HEK293 (cell line): ENCODE measurements at regions not wholly inside any gene's neighbourhood (a gene's known extent, or its start where the extent isn't known, plus 50 kb on each side); places are given as distances from the start of the nearest gene placed in this dataset.

Experiments
- CTCF ChIA-PET: fragments of 350-600 bp; formaldehyde crosslinking; extraction: SDS; loops from one replicate; lab custom pipeline; 2021; ENCODE audit warnings: antibody characterized with exemption; lab: Yijun Ruan, JAX
- POLR2A ChIA-PET: fragments of 300-600 bp; formaldehyde crosslinking; extraction: SDS; loops from one replicate; lab custom pipeline; 2020; ENCODE audit warnings: antibody characterized with exemption, inconsistent platforms; lab: Yijun Ruan, JAX
- H3K27ac ChIP-seq: fragments of 200-500 bp; sonication (Bioruptor generic); 2 replicates; pipeline ENCODE4 v1.5.1; 2014; ENCODE audit warnings: low read depth, low read length, control low read depth, inconsistent platforms; ENCODE audit errors: extremely low read depth
- H3K36me3 ChIP-seq, 2 experiments: fragments of 200-500 bp in 1 of 2; sonication (Bioruptor generic) in 1 of 2; 1 replicate in 1 of 2; 2 replicates in 1 of 2; pipeline ENCODE4 v1.5.1; 2014 to 2017; ENCODE audit warnings: inconsistent platforms in 2 of 2, low read length in 2 of 2; ENCODE audit not compliant: control insufficient read depth in 2 of 2, insufficient read depth in 1 of 2
- H3K4me1 ChIP-seq: fragments of 200-500 bp; sonication (Bioruptor generic); 2 replicates; pipeline ENCODE4 v1.5.1; 2014; ENCODE audit warnings: mild to moderate bottlenecking, low read length, inconsistent platforms; ENCODE audit not compliant: control insufficient read depth, insufficient read depth
- H3K4me3 ChIP-seq: 2 replicates; pipeline ENCODE4 v1.5.1; 2011; ENCODE audit warnings: low read depth, mild to moderate bottlenecking, control low read depth, low read length, moderate library complexity
- H3K9me3 ChIP-seq: fragments of 200-500 bp; sonication (Bioruptor generic); 2 replicates; pipeline ENCODE4 v1.5.1; 2014; ENCODE audit warnings: low read depth, low read length, inconsistent platforms; ENCODE audit not compliant: control insufficient read depth, insufficient read depth
- BCL11B ChIP-seq: fragments of 450-650 bp; formaldehyde crosslinking; IDR thresholded peaks from 2 replicates; pipeline ENCODE4 v1.5.1; 2016; ENCODE audit warnings: low read depth, missing biosample characterization, missing genetic modification characterization
- ELK4 ChIP-seq: IDR thresholded peaks from 2 replicates; pipeline ENCODE4 v1.6.1; 2011; ENCODE audit warnings: mild to moderate bottlenecking, low read depth, low read length, borderline replicate concordance
- HOXA7 ChIP-seq: sonication (generic); formaldehyde crosslinking; IDR thresholded peaks from 2 replicates; pipeline ENCODE4 v1.8.1; 2022; ENCODE audit warnings: missing genetic modification reagents, borderline replicate concordance
- IKZF3 ChIP-seq: fragments of 450-650 bp; IDR thresholded peaks from 2 replicates; pipeline ENCODE4 v1.5.0; 2018; ENCODE audit warnings: missing biosample characterization, mild to moderate bottlenecking, missing genetic modification characterization, moderate library complexity
- SCRT1 ChIP-seq: fragments of 450-650 bp; formaldehyde crosslinking; IDR thresholded peaks from 2 replicates; pipeline ENCODE4 v1.5.1; 2016; ENCODE audit warnings: missing biosample characterization, missing genetic modification characterization, borderline replicate concordance
- ZBTB10 ChIP-seq: fragments of 450-650 bp; formaldehyde crosslinking; IDR thresholded peaks from 2 replicates; pipeline ENCODE4 v1.5.1; 2016; ENCODE audit warnings: missing biosample characterization, missing genetic modification characterization
- ZBTB17 ChIP-seq: fragments of 450-650 bp; formaldehyde crosslinking; IDR thresholded peaks from 2 replicates; pipeline ENCODE4 v1.5.1; 2016; ENCODE audit warnings: missing biosample characterization, missing genetic modification characterization
- ZBTB20 ChIP-seq: fragments of 450-650 bp; formaldehyde crosslinking; IDR thresholded peaks from 2 replicates; pipeline ENCODE4 v1.5.1; 2016; ENCODE audit warnings: missing biosample characterization, missing genetic modification characterization
- ZBTB7A ChIP-seq: fragments of 450-650 bp; formaldehyde crosslinking; IDR thresholded peaks from 2 replicates; pipeline ENCODE4 v1.5.1; 2016; ENCODE audit warnings: low read depth, missing biosample characterization, missing genetic modification characterization
- ZNF121 ChIP-seq: fragments of 450-650 bp; formaldehyde crosslinking; IDR thresholded peaks from 2 replicates; pipeline ENCODE4 v1.5.1; 2016; ENCODE audit warnings: missing biosample characterization, missing genetic modification characterization
- ZNF18 ChIP-seq: fragments of 450-650 bp; formaldehyde crosslinking; IDR thresholded peaks from 2 replicates; pipeline ENCODE4 v1.5.1; 2016; ENCODE audit warnings: missing biosample characterization, missing genetic modification characterization
- ZNF211 ChIP-seq: fragments of 450-650 bp; formaldehyde crosslinking; IDR thresholded peaks from 2 replicates; pipeline ENCODE4 v1.5.1; 2016; ENCODE audit warnings: low read depth, missing biosample characterization, missing genetic modification characterization
- ZNF423 ChIP-seq: fragments of 450-650 bp; formaldehyde crosslinking; IDR thresholded peaks from 2 replicates; pipeline ENCODE4 v1.5.1; 2016; ENCODE audit warnings: missing biosample characterization, missing genetic modification characterization
- ZNF621 ChIP-seq: fragments of 450-650 bp; formaldehyde crosslinking; IDR thresholded peaks from 2 replicates; pipeline ENCODE4 v1.5.1; 2017; ENCODE audit warnings: missing biosample characterization, missing genetic modification characterization
- ZNF707 ChIP-seq: fragments of 450-650 bp; formaldehyde crosslinking; IDR thresholded peaks from 2 replicates; pipeline ENCODE4 v1.5.1; 2016; ENCODE audit warnings: missing biosample characterization, missing genetic modification characterization
- ZNF792 ChIP-seq: fragments of 450-650 bp; formaldehyde crosslinking; IDR thresholded peaks from 2 replicates; pipeline ENCODE4 v1.5.1; 2016; ENCODE audit warnings: missing biosample characterization, missing genetic modification characterization
- TF ChIP-seq, protein P1 (sequence below): fragments of 450-650 bp; IDR thresholded peaks from 2 replicates; pipeline ENCODE4 v1.5.1; 2018; ENCODE audit warnings: missing biosample characterization, mild to moderate bottlenecking, missing genetic modification characterization
- TF ChIP-seq, protein P2 (sequence below): fragments of 450-650 bp; formaldehyde crosslinking; IDR thresholded peaks from 2 replicates; pipeline ENCODE4 v1.5.1; 2016; ENCODE audit warnings: missing biosample characterization, missing genetic modification characterization, borderline replicate concordance

DNA sequence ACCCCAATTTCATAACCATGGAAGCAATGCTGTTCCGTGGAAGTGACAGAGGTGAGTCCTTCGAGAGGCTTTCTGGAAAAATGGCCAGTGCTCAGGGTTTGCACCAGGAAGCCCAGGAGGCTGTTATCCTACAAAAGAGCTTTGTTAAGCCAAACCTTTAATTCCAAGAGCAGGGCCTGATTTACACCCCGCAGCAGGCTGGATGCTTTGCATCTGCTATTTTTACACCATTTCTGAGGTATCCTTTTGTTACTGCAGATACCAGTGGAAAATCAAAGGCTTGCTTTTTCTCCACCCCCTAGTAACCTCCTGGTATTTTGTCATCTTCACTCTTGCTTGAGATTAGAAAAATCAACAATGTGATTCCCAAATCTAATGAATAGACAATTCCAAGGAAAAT is 380.6 kb downstream of the SOX11 start:
- CTCF ChIA-PET = no interaction called here

More for the DNA sequence above, 380.6 kb downstream of the SOX11 start:
- POLR2A ChIA-PET = no interaction called here
- no peaks in the 10 kb centered on the region for H3K4me1 ChIP-seq
- no peak for TF ChIP-seq ELK4
- no peak for TF ChIP-seq ZNF211 (tag by site-specific recombination)
- TF ChIP-seq ZNF792 = no peak
- TF ChIP-seq, protein P1, sequence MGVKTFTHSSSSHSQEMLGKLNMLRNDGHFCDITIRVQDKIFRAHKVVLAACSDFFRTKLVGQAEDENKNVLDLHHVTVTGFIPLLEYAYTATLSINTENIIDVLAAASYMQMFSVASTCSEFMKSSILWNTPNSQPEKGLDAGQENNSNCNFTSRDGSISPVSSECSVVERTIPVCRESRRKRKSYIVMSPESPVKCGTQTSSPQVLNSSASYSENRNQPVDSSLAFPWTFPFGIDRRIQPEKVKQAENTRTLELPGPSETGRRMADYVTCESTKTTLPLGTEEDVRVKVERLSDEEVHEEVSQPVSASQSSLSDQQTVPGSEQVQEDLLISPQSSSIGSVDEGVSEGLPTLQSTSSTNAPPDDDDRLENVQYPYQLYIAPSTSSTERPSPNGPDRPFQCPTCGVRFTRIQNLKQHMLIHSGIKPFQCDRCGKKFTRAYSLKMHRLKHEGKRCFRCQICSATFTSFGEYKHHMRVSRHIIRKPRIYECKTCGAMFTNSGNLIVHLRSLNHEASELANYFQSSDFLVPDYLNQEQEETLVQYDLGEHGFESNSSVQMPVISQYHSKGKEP (tag by site-specific recombination) = no peak
- no peak for TF ChIP-seq ZNF18
- no peak for TF ChIP-seq ZBTB7A (tag by site-specific recombination)
- TF ChIP-seq ZNF121 = no peak
- TF ChIP-seq IKZF3 (tag by site-specific recombination) = no peak
- no peak for TF ChIP-seq HOXA7 (CRISPR knock-in tag)
- TF ChIP-seq ZNF621 = no peak
- TF ChIP-seq SCRT1 (tag by site-specific recombination) = no peak
- no peak for TF ChIP-seq ZBTB10 (tag by site-specific recombination)
- no peak for TF ChIP-seq BCL11B (tag by site-specific recombination)
- no peak for TF ChIP-seq ZNF707 (tag by site-specific recombination)
- TF ChIP-seq ZBTB17 = no peak
- no peak for TF ChIP-seq ZBTB20 (tag by site-specific recombination)
- TF ChIP-seq ZNF423 (tag by site-specific recombination) = no peak
- TF ChIP-seq, protein P2, sequence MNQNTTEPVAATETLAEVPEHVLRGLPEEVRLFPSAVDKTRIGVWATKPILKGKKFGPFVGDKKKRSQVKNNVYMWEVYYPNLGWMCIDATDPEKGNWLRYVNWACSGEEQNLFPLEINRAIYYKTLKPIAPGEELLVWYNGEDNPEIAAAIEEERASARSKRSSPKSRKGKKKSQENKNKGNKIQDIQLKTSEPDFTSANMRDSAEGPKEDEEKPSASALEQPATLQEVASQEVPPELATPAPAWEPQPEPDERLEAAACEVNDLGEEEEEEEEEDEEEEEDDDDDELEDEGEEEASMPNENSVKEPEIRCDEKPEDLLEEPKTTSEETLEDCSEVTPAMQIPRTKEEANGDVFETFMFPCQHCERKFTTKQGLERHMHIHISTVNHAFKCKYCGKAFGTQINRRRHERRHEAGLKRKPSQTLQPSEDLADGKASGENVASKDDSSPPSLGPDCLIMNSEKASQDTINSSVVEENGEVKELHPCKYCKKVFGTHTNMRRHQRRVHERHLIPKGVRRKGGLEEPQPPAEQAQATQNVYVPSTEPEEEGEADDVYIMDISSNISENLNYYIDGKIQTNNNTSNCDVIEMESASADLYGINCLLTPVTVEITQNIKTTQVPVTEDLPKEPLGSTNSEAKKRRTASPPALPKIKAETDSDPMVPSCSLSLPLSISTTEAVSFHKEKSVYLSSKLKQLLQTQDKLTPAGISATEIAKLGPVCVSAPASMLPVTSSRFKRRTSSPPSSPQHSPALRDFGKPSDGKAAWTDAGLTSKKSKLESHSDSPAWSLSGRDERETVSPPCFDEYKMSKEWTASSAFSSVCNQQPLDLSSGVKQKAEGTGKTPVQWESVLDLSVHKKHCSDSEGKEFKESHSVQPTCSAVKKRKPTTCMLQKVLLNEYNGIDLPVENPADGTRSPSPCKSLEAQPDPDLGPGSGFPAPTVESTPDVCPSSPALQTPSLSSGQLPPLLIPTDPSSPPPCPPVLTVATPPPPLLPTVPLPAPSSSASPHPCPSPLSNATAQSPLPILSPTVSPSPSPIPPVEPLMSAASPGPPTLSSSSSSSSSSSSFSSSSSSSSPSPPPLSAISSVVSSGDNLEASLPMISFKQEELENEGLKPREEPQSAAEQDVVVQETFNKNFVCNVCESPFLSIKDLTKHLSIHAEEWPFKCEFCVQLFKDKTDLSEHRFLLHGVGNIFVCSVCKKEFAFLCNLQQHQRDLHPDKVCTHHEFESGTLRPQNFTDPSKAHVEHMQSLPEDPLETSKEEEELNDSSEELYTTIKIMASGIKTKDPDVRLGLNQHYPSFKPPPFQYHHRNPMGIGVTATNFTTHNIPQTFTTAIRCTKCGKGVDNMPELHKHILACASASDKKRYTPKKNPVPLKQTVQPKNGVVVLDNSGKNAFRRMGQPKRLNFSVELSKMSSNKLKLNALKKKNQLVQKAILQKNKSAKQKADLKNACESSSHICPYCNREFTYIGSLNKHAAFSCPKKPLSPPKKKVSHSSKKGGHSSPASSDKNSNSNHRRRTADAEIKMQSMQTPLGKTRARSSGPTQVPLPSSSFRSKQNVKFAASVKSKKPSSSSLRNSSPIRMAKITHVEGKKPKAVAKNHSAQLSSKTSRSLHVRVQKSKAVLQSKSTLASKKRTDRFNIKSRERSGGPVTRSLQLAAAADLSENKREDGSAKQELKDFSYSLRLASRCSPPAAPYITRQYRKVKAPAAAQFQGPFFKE (tag by site-specific recombination) = no peak
- no peak overlapping the region for H3K27ac ChIP-seq
- no peaks in the 10 kb centered on the region for H3K36me3 ChIP-seq
- no peaks in the 10 kb centered on the region for H3K9me3 ChIP-seq
- H3K4me3 ChIP-seq = no peak overlapping the region
